Spleen (tissue), 7 donors: ENCODE measurements at regions not wholly inside any gene's neighbourhood (a gene's known extent, or its start where the extent isn't known, plus 50 kb on each side); places are given as distances from the start of the nearest gene placed in this dataset.

ENCODE experiments used
- POLR2A ChIP-seq, 3 donors: fragments of 450-650 bp; IDR thresholded peaks; one replicate each; pipeline ENCODE4 v1.5.1; 2017; ENCODE audit warnings: antibody characterized with exemption in 3 of 3, mild to moderate bottlenecking in 1 of 3
- POLR2AphosphoS5 ChIP-seq, 3 donors: sonication (generic); formaldehyde crosslinking; IDR thresholded peaks; one replicate each; pipeline ENCODE4 v1.5.1; 2017; ENCODE audit warnings: antibody characterized with exemption in 3 of 3
- TF ChIP-seq, protein P1 (sequence below), 11 experiments: fragments of 200-600 bp in 7 of 11; fragments of 450-650 bp in 4 of 11; sonication (generic) in 4 of 11; IDR thresholded peaks in 8 of 11; conservative IDR thresholded peaks in 3 of 11; 1 replicate in 7 of 11; 2 replicates in 4 of 11; pipeline versions ENCODE4 v1.4.0 to v1.8.0; 2016 to 2021; ENCODE audit warnings: antibody characterized with exemption in 11 of 11, inconsistent platforms in 4 of 11, mild to moderate bottlenecking in 1 of 11
- donor health status: DM: no; HTN: no; CAD: no; lungs with moderate emphysema.
- donor health status: DM: no; HTN: no; CAD: no.
- donor health status: DM: no; HTN: no; CAD: no.

- TF ChIP-seq, protein P1, sequence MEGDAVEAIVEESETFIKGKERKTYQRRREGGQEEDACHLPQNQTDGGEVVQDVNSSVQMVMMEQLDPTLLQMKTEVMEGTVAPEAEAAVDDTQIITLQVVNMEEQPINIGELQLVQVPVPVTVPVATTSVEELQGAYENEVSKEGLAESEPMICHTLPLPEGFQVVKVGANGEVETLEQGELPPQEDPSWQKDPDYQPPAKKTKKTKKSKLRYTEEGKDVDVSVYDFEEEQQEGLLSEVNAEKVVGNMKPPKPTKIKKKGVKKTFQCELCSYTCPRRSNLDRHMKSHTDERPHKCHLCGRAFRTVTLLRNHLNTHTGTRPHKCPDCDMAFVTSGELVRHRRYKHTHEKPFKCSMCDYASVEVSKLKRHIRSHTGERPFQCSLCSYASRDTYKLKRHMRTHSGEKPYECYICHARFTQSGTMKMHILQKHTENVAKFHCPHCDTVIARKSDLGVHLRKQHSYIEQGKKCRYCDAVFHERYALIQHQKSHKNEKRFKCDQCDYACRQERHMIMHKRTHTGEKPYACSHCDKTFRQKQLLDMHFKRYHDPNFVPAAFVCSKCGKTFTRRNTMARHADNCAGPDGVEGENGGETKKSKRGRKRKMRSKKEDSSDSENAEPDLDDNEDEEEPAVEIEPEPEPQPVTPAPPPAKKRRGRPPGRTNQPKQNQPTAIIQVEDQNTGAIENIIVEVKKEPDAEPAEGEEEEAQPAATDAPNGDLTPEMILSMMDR (IDR thresholded peaks at IDR 0.05 in 8 of 11, conservative IDR thresholded peaks at IDR 0.05 in 3 of 11) = no peak
- TF ChIP-seq POLR2AphosphoS5 (IDR thresholded peaks at IDR 0.05) (no peak), POLR2A (IDR thresholded peaks at IDR 0.05) (no peak)
These were observed 111.9 kb upstream of the KLF8 start for GRCh38 chrX:56120242-56120641.
